Common myeloid progenitor, CD34-positive (primary cell): ENCODE measurements at regions not wholly inside any gene's neighbourhood (a gene's known extent, or its start where the extent isn't known, plus 50 kb on each side); places are given as distances from the start of the nearest gene placed in this dataset.

Experiments used
- CTCF ChIA-PET: fragments of 350-600 bp; sonication (Branson Sonifier 250); formaldehyde crosslinking; loops from one replicate; lab custom pipeline; 2021; ENCODE audit warnings: antibody characterized with exemption; lab: Charles Lee
- POLR2A ChIA-PET: fragments of 350-600 bp; sonication (Branson Sonifier 250); formaldehyde crosslinking; loops from one replicate; lab custom pipeline; 2021; ENCODE audit warnings: antibody characterized with exemption; lab: Charles Lee
- DNase-seq, 3 donors: peaks; one replicate each; pipeline versions ENCODE4 v3.0.0 to v3.0.0-alpha.2; 2013
- H3K27ac ChIP-seq, 2 experiments: 1 replicate in 1 of 2; 2 replicates in 1 of 2; pipeline ENCODE4 v1.7.0; 2013; ENCODE audit warnings: inconsistent platforms in 2 of 2, low read length in 2 of 2, mild to moderate bottlenecking in 2 of 2, low read depth in 1 of 2, moderate library complexity in 1 of 2; ENCODE audit not compliant: severe bottlenecking in 2 of 2, insufficient read depth in 1 of 2, poor library complexity in 1 of 2
- H3K27me3 ChIP-seq, 5 experiments: replicated peaks in 2 of 5; 1 replicate in 3 of 5; 2 replicates in 2 of 5; pipeline versions ENCODE4 v1.6.1 to v1.7.0; 2013; ENCODE audit warnings: low read length in 4 of 5, mild to moderate bottlenecking in 2 of 5, moderate library complexity in 2 of 5, inconsistent platforms in 1 of 5; ENCODE audit not compliant: insufficient read depth in 5 of 5, control insufficient read depth in 4 of 5
- H3K36me3 ChIP-seq, 4 experiments: 1 replicate in 2 of 4; 2 replicates in 2 of 4; pipeline versions ENCODE4 v1.6.1 to v1.7.0; 2013; ENCODE audit warnings: low read length in 3 of 4, control low read depth in 1 of 4, mild to moderate bottlenecking in 1 of 4; ENCODE audit not compliant: control insufficient read depth in 4 of 4, insufficient read depth in 4 of 4
- H3K4me1 ChIP-seq, 4 experiments: 1 replicate in 3 of 4; 2 replicates in 1 of 4; pipeline versions ENCODE4 v1.6.1 to v1.7.1; 2013; ENCODE audit warnings: low read length in 3 of 4, mild to moderate bottlenecking in 3 of 4, control low read depth in 1 of 4, inconsistent platforms in 1 of 4, moderate library complexity in 1 of 4; ENCODE audit not compliant: control insufficient read depth in 4 of 4, insufficient read depth in 4 of 4; ENCODE audit errors: control extremely low read depth in 1 of 4
- H3K4me3 ChIP-seq, 7 experiments: 1 replicate in 4 of 7; 2 replicates in 3 of 7; pipeline versions ENCODE4 v1.5.1 to v1.7.0; 2013; ENCODE audit warnings: mild to moderate bottlenecking in 7 of 7, low read length in 6 of 7, moderate library complexity in 6 of 7, inconsistent platforms in 2 of 7, low read depth in 2 of 7, control low read depth in 1 of 7; ENCODE audit not compliant: insufficient read depth in 4 of 7, control insufficient read depth in 1 of 7; ENCODE audit errors: extremely low read depth in 1 of 7
- H3K9me3 ChIP-seq, 5 experiments: 1 replicate in 4 of 5; 2 replicates in 1 of 5; pipeline versions ENCODE4 v1.6.1 to v1.7.1; 2013; ENCODE audit warnings: low read length in 4 of 5, mild to moderate bottlenecking in 2 of 5, inconsistent platforms in 1 of 5, low read depth in 1 of 5, moderate library complexity in 1 of 5; ENCODE audit not compliant: control insufficient read depth in 4 of 5, insufficient read depth in 2 of 5; ENCODE audit errors: control extremely low read depth in 1 of 5
- WGBS: methylation state at CpG from one replicate; pipeline ENCODE4 v1.1.5; 2013; ENCODE audit not compliant: insufficient coverage; 5-methylcytosine and 5-hydroxymethylcytosine counted together

- CTCF ChIA-PET = no interaction called here
- WGBS = 65% methylated on average over 2 of the region's 4 CpGs
- Histone ChIP-seq H3K36me3 (no peaks in the 10 kb centered on the region), H3K9me3 (peaks cover 3 to 24% (median 7%) of the 10 kb centered on the region in 5 experiments), H3K4me3 (no peak overlapping the region), H3K27ac (no peak overlapping the region), H3K4me1 (no peaks in the 10 kb centered on the region), H3K27me3 (no peaks in the 10 kb centered on the region)
- no peak for DNase-seq
- POLR2A ChIA-PET = no interaction called here
Measured at GRCh38 chr11:104487046-104487806, 323.3 kb upstream of the PDGFD start.

GRCh38 chr11:104484804-104485554, 321.0 kb upstream of the PDGFD start:
- ChIA-PET CTCF (no interaction called here), POLR2A (no interaction called here)
- Histone ChIP-seq H3K4me1 (no peaks in the 10 kb centered on the region), H3K36me3 (no peaks in the 10 kb centered on the region), H3K9me3 (peaks cover 0 to 7% (median 1%) of the 10 kb centered on the region in 5 experiments), H3K4me3 (no peak overlapping the region), H3K27me3 (no peaks in the 10 kb centered on the region), H3K27ac (no peak overlapping the region)
- WGBS = no CpG with 5 or more reads among the region's 4 CpGs
- DNase-seq = no peak

- ChIA-PET CTCF (no interaction called here), POLR2A (no interaction called here)
- DNase-seq = no peak
- H3K4me1 ChIP-seq = no peaks in the 10 kb centered on the region
- 100% methylated on average over 1 of the region's 2 CpGs for WGBS
- no peaks in the 10 kb centered on the region for H3K9me3 ChIP-seq
- no peaks in the 10 kb centered on the region for H3K36me3 ChIP-seq
- no peak overlapping the region for H3K4me3 ChIP-seq
- no peak overlapping the region for H3K27ac ChIP-seq
- no peaks in the 10 kb centered on the region for H3K27me3 ChIP-seq
Measured at GRCh38 chr11:104476898-104477297, 313.0 kb upstream of the PDGFD start.

GRCh38 chr11:104476454-104476853, 312.5 kb upstream of the PDGFD start:
- POLR2A ChIA-PET = no interaction called here
- no peak overlapping the region for H3K27ac ChIP-seq
- no peaks in the 10 kb centered on the region for H3K9me3 ChIP-seq
- no peaks in the 10 kb centered on the region for H3K36me3 ChIP-seq
- no peaks in the 10 kb centered on the region for H3K27me3 ChIP-seq
- no peaks in the 10 kb centered on the region for H3K4me1 ChIP-seq
- no peak overlapping the region for H3K4me3 ChIP-seq
- no peak for DNase-seq
- CTCF ChIA-PET = no interaction called here

- CTCF ChIA-PET = no interaction called here
- H3K4me1 ChIP-seq = no peaks in the 10 kb centered on the region
Measured at GRCh38 chr11:104467404-104467803, 303.5 kb upstream of the PDGFD start.

GRCh38 chr11:104465321-104465720, 301.4 kb upstream of the PDGFD start:
- no peak overlapping the region for H3K4me3 ChIP-seq
- POLR2A ChIA-PET = no interaction called here
- 100% methylated on average over 1 of the region's 1 CpG for WGBS
- DNase-seq = no peak
- no peaks in the 10 kb centered on the region for H3K4me1 ChIP-seq
- no peaks in the 10 kb centered on the region for H3K9me3 ChIP-seq
- no peaks in the 10 kb centered on the region for H3K36me3 ChIP-seq
- H3K27me3 ChIP-seq = no peaks in the 10 kb centered on the region
- CTCF ChIA-PET = interaction anchor here (1.3 kb wide), 1 partner anchor 10 kb away, joined by 3 read pairs; no protein-coding TSS in a partner anchor
- H3K27ac ChIP-seq = no peak overlapping the region

More at GRCh38 chr11:104467404-104467803, 303.5 kb upstream of the PDGFD start:
- Histone ChIP-seq H3K27me3 (no peaks in the 10 kb centered on the region), H3K36me3 (no peaks in the 10 kb centered on the region), H3K9me3 (no peaks in the 10 kb centered on the region), H3K27ac (no peak overlapping the region), H3K4me3 (no peak overlapping the region)
- DNase-seq = no peak
- POLR2A ChIA-PET = no interaction called here

- H3K27me3 ChIP-seq = no peaks in the 10 kb centered on the region
- H3K9me3 ChIP-seq = no peaks in the 10 kb centered on the region
- H3K4me1 ChIP-seq = no peaks in the 10 kb centered on the region
- no peaks in the 10 kb centered on the region for H3K36me3 ChIP-seq
- no peak overlapping the region for H3K4me3 ChIP-seq
- POLR2A ChIA-PET = no interaction called here
- no peak for DNase-seq
- no peak overlapping the region for H3K27ac ChIP-seq
- CTCF ChIA-PET = no interaction called here
- no CpG with 5 or more reads among the region's 1 CpG for WGBS
Measured at GRCh38 chr11:104464691-104465090, 300.7 kb upstream of the PDGFD start.
